Testis (tissue), 2 donors: ENCODE measurements at regions not wholly inside any gene's neighbourhood (a gene's known extent, or its start where the extent isn't known, plus 50 kb on each side); places are given as distances from the start of the nearest gene placed in this dataset.

ENCODE experiments used
- DNase-seq: peaks from one replicate; pipeline ENCODE4 v3.0.0-alpha.2; 2019
- H3K27ac ChIP-seq, 2 donors: fragments of 200-600 bp; sonication (generic); one replicate each; pipeline ENCODE4 v1.5.1; 2019
- H3K27me3 ChIP-seq: fragments of 200-600 bp; sonication (generic); one replicate; pipeline ENCODE4 v1.5.1; 2019
- H3K36me3 ChIP-seq: fragments of 200-600 bp; sonication (generic); one replicate; pipeline ENCODE4 v1.5.1; 2017; ENCODE audit warnings: low read depth; ENCODE audit errors: missing control alignments
- H3K4me1 ChIP-seq: fragments of 200-600 bp; sonication (generic); one replicate; pipeline ENCODE4 v1.5.1; 2019
- H3K4me3 ChIP-seq, 2 donors: fragments of 200-600 bp; sonication (generic); one replicate each; pipeline ENCODE4 v1.5.1; 2017 to 2019
- H3K9me3 ChIP-seq: fragments of 200-600 bp; sonication (generic); one replicate; pipeline ENCODE4 v1.5.1; 2017
- POLR2A ChIP-seq: fragments of 450-650 bp; IDR thresholded peaks from one replicate; pipeline ENCODE4 v1.6.1; 2017; ENCODE audit warnings: antibody characterized with exemption, mild to moderate bottlenecking, moderate library complexity
- WGBS, 2 donors: methylation state at CpG; one replicate each; pipeline ENCODE4 v1.1.5; 2018; 5-methylcytosine and 5-hydroxymethylcytosine counted together
- intact Hi-C: fragments of 100-400 bp; cut with DNase I; formaldehyde crosslinking; loops from one replicate; pipeline ENCODE4 v1.15.1; 2023; ENCODE audit warnings: low total_unique reads
- TF ChIP-seq, protein P1 (sequence below), 3 experiments: fragments of 450-650 bp in 2 of 3; fragments of 200-600 bp in 1 of 3; sonication (generic) in 1 of 3; IDR thresholded peaks; one replicate each; pipeline ENCODE4 v1.5.1; 2016 to 2019; ENCODE audit warnings: antibody characterized with exemption in 3 of 3, mild to moderate bottlenecking in 2 of 3, moderate library complexity in 1 of 3

DNA sequence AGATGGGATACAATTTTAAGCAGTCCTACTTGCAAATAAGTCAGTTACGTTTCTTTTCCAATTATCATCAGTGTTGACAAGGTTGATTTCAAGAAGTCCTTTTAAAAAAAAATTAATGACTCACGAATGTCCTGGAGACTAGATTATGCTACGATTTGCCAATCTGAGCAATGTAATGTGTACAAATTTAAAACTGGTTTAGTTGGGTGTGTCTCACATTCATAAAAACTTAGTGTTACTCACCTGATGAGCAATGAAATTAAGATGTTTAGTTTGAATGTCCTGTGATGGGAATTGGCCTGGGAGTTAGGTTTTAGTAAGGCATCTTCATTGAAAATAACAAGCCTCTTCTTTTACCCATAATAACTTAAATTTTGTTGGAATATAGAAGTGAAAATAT, 136.7 kb upstream of the POF1B start:
- no peak overlapping the region for H3K27ac ChIP-seq
- WGBS, 2 donors: 49 to 68% methylated on average over 3 of the region's 3 CpGs
- intact Hi-C loops: no loop called here
- DNase-seq: no peak
- H3K27me3 ChIP-seq: no peaks in the 10 kb centered on the region
- no peaks in the 10 kb centered on the region for H3K4me1 ChIP-seq
- H3K4me3 ChIP-seq: no peak overlapping the region
- TF ChIP-seq, protein P1, sequence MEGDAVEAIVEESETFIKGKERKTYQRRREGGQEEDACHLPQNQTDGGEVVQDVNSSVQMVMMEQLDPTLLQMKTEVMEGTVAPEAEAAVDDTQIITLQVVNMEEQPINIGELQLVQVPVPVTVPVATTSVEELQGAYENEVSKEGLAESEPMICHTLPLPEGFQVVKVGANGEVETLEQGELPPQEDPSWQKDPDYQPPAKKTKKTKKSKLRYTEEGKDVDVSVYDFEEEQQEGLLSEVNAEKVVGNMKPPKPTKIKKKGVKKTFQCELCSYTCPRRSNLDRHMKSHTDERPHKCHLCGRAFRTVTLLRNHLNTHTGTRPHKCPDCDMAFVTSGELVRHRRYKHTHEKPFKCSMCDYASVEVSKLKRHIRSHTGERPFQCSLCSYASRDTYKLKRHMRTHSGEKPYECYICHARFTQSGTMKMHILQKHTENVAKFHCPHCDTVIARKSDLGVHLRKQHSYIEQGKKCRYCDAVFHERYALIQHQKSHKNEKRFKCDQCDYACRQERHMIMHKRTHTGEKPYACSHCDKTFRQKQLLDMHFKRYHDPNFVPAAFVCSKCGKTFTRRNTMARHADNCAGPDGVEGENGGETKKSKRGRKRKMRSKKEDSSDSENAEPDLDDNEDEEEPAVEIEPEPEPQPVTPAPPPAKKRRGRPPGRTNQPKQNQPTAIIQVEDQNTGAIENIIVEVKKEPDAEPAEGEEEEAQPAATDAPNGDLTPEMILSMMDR (IDR thresholded peaks at IDR 0.05): no peak
- TF ChIP-seq POLR2A: no peak
- H3K36me3 ChIP-seq: no peaks in the 10 kb centered on the region
- H3K9me3 ChIP-seq: no peaks in the 10 kb centered on the region

DNA sequence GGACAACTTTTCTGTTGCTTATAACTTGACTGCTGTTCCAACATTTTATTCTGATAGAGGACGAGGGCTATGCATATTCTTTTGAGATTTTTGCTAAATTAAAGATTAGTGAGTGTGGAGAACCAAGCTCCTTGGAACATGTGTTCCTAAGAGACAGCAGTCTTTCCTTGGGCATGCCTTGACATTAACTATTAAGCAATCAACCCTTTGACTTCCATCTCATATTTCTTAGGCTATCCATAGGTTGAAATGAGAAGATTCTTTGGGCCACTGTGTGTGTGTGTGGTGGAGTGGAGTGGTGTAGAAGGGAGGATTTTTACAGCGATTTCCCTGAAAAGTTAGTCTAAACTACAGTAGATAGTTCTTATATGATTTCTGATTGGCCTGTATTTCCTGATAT, 127.4 kb upstream of the POF1B start:
- 72 to 75% methylated on average over 2 of the region's 2 CpGs for WGBS, 2 donors
- H3K4me1 ChIP-seq: no peaks in the 10 kb centered on the region
- no peaks in the 10 kb centered on the region for H3K9me3 ChIP-seq
- H3K27ac ChIP-seq: no peak overlapping the region
- DNase-seq: no peak
- TF ChIP-seq, protein P1 (IDR thresholded peaks at IDR 0.05): no peak
- no peak for TF ChIP-seq POLR2A
- intact Hi-C loops: no loop called here
- H3K36me3 ChIP-seq: no peaks in the 10 kb centered on the region
- no peak overlapping the region for H3K4me3 ChIP-seq
- H3K27me3 ChIP-seq: no peaks in the 10 kb centered on the region

DNA sequence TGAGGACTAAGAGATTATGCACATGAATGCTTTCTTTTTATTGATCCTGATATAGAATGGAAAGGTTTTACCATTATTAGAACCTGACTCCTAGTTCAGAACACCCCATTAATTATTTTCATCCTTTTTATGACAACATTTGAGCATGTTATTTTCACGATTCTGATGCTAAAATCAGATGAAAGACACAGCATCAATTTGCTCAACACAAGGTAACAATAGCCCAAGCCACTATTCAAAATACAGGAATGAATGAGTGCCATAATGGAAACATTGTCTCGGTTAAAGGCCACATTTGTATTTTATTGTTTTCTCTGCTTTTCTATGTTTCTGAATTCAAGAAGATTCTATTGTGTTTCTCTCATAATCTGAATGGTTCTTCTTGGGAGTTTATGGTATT, 126.3 kb upstream of the POF1B start:
- Histone ChIP-seq H3K27me3 (no peaks in the 10 kb centered on the region), H3K4me3 (no peak overlapping the region), H3K4me1 (no peaks in the 10 kb centered on the region), H3K27ac (no peak overlapping the region), H3K9me3 (no peaks in the 10 kb centered on the region), H3K36me3 (no peaks in the 10 kb centered on the region)
- no peak for DNase-seq
- intact Hi-C loops: no loop called here
- WGBS, 2 donors: 55 to 58% methylated on average over 2 of the region's 2 CpGs
- TF ChIP-seq POLR2A: no peak
- TF ChIP-seq, protein P1 (IDR thresholded peaks at IDR 0.05): no peak

DNA sequence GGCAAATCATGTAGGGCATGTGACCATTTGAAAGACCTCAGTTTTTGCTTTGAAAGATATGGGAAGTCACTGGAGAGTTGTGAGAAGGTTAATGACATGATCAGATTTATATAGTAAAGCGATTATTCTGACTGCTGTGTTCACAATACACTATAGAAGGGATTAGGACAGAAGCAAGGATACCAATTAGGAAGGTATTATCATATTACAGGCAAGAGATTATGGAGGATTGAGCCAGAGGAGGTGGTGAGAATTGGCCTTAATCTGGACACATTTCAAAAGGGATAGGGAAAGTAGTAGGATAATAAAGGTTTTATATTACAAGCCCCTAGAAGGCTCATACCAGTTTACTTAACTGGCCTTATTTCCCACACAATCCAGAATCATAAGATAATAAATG, 124.9 kb upstream of the POF1B start:
- Histone ChIP-seq H3K36me3 (no peaks in the 10 kb centered on the region), H3K27me3 (no peaks in the 10 kb centered on the region), H3K4me3 (no peak overlapping the region), H3K9me3 (no peaks in the 10 kb centered on the region), H3K4me1 (no peaks in the 10 kb centered on the region), H3K27ac (no peak overlapping the region)
- no peak for DNase-seq
- 43% methylated on average over 1 of the region's 1 CpG for WGBS, 2 donors
- TF ChIP-seq POLR2A: no peak
- TF ChIP-seq, protein P1 (IDR thresholded peaks at IDR 0.05): no peak
- intact Hi-C loops: no loop called here

DNA sequence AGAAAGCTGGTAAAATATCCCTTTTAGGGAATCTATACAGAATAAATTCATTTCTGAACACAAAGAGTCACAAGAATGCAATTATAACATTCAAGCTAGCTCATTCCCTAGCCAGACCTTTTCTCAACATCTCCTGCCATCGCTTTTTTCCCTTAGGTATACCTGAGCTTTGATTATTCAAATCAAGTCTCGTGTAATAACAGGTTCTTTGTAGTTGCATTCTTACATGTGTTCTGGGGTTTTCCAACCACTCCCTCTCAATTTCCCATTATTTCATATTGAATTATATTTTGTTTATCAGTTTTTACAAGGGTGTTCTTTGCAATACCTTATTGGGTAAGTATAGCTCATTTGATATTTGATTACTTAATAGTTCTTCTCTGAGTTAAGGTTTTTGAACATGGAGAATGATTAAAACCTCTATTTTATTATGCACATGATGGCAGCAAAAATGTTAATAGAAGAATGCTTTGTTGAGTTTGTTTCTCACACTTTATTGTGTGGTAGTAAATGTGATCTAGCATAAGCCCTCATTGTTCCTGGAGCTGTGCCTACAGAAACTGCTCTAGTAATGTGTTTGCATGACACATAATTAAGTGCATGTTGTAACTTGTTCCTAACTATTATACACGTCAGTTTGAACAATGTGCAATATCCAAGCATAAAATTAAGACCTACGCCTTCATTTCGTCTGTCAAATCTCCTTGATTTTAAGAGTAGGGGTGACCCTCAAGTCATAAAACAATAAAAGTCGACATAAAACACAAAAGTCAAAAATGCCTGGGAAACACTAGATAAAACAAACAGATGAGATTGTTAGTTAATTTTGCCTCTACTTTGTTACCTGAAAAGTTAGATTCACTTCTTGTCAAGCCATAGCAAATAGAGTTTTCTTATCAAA, 124.0 kb upstream of the POF1B start:
- no peaks in the 10 kb centered on the region for H3K4me1 ChIP-seq
- no peaks in the 10 kb centered on the region for H3K36me3 ChIP-seq
- no peaks in the 10 kb centered on the region for H3K27me3 ChIP-seq
- H3K9me3 ChIP-seq: no peaks in the 10 kb centered on the region
- intact Hi-C loops: no loop called here
- no peak overlapping the region for H3K27ac ChIP-seq
- no peak for DNase-seq
- 52 to 57% methylated on average over 6 of the region's 6 CpGs for WGBS, 2 donors
- TF ChIP-seq POLR2A: no peak
- TF ChIP-seq, protein P1 (IDR thresholded peaks at IDR 0.05): no peak
- no peak overlapping the region for H3K4me3 ChIP-seq
